Left lung (tissue), 4 donors: ENCODE measurements at regions not wholly inside any gene's neighbourhood (a gene's known extent, or its start where the extent isn't known, plus 50 kb on each side); places are given as distances from the start of the nearest gene placed in this dataset.
"Not testable (repeated sequence)": the region's sequence is repeated elsewhere in the genome, so short reads cannot be mapped to it uniquely, and the experiment has no call there.

Experiments used
- ATAC-seq: fragments of 200-7000 bp; cut with Tn5 transposase; one replicate; pipeline ENCODE4 v1.9.1; 2020; ENCODE audit warnings: moderate library complexity
- DNase-seq, 4 donors: peaks; one replicate each; pipeline ENCODE4 v3.0.0-alpha.2; 2013 to 2020
- H3K27ac ChIP-seq, 2 donors: fragments of 200-600 bp; sonication (generic) in 1 of 2; one replicate each; pipeline versions ENCODE4 v1.5.0 to v1.8.0; 2020 to 2021
- H3K27me3 ChIP-seq, 2 donors: fragments of 200-600 bp; sonication (generic) in 1 of 2; one replicate each; pipeline versions ENCODE4 v1.5.0 to v1.8.0; 2020 to 2021
- H3K36me3 ChIP-seq, 2 donors: fragments of 200-600 bp; sonication (generic) in 1 of 2; one replicate each; pipeline versions ENCODE4 v1.5.0 to v1.8.0; 2020 to 2021
- H3K4me1 ChIP-seq, 2 donors: fragments of 200-600 bp; one replicate each; pipeline ENCODE4 v1.8.0; 2021
- H3K4me3 ChIP-seq, 2 donors: fragments of 200-600 bp; sonication (generic) in 1 of 2; one replicate each; pipeline versions ENCODE4 v1.5.0 to v1.8.0; 2020 to 2021; ENCODE audit warnings: mild to moderate bottlenecking in 1 of 2
- H3K9me3 ChIP-seq, 2 donors: fragments of 200-600 bp; sonication (generic) in 1 of 2; one replicate each; pipeline versions ENCODE4 v1.5.0 to v1.8.0; 2020 to 2021
- CTCF ChIP-seq, 2 donors: fragments of 200-600 bp; sonication (generic) in 1 of 2; IDR thresholded peaks; one replicate each; pipeline versions ENCODE4 v1.5.0 to v1.8.0; 2021; ENCODE audit warnings: antibody characterized with exemption in 2 of 2
- intact Hi-C, 2 donors: fragments of 100-400 bp; cut with DNase I; formaldehyde crosslinking; loops; one replicate each; pipeline versions ENCODE4 v1.11.2 to v1.14.2; 2022
- donor health status: DM: no; HTN: yes; CAD: no.
- donor health status: DM: no; HTN: no; CAD: no.

DNA sequence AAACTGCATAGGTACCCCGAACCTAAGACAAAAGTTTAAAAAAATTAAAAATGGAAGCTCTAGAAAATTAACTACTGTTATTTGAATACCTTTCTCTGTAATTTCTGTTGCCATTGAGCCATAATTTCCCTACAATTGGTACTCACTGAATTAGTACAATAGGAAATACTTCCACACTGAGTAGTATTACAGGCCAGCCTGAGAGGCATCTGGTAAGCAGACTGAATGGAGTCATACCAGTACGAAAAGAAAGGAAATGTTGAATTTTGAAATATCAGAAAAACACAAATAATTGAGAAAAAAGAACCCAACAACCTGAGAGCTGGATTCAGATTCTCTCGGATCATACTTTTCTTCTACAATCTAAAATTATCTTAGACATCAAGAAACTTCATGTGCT is 791.3 kb downstream of the TENT5A start:
- TF ChIP-seq CTCF (IDR thresholded peaks at IDR 0.05), result no peak
- no peaks in the 10 kb centered on the region for H3K27me3 ChIP-seq
- no peak for ATAC-seq
- no peak for DNase-seq
- no peaks in the 10 kb centered on the region for H3K4me1 ChIP-seq
- no peak overlapping the region for H3K4me3 ChIP-seq
- no peaks in the 10 kb centered on the region for H3K9me3 ChIP-seq
- H3K36me3 ChIP-seq, result no peaks in the 10 kb centered on the region
- H3K27ac ChIP-seq, result no peak overlapping the region
- intact Hi-C loops, result no loop called here

- no peaks in the 10 kb centered on the region for H3K36me3 ChIP-seq
- no peaks in the 10 kb centered on the region for H3K4me1 ChIP-seq
- intact Hi-C loops, result no loop called here
- no peak overlapping the region for H3K4me3 ChIP-seq
- H3K27me3 ChIP-seq, result no peaks in the 10 kb centered on the region
- no peaks in the 10 kb centered on the region for H3K9me3 ChIP-seq
- H3K27ac ChIP-seq, result no peak overlapping the region
- no peak for TF ChIP-seq CTCF (IDR thresholded peaks at IDR 0.05)
- ATAC-seq (no peak), DNase-seq (no peak)
Measured at GRCh38 chr6:80959034-80959433, 793.4 kb downstream of the TENT5A start.

- no peak overlapping the region for H3K27ac ChIP-seq
- intact Hi-C loops, result no loop called here
- H3K4me3 ChIP-seq, result no peak overlapping the region
- ATAC-seq (no peak), DNase-seq (no peak)
- no peak for TF ChIP-seq CTCF (IDR thresholded peaks at IDR 0.05)
- H3K27me3 ChIP-seq, result no peaks in the 10 kb centered on the region
- no peaks in the 10 kb centered on the region for H3K36me3 ChIP-seq
- H3K4me1 ChIP-seq, result no peaks in the 10 kb centered on the region
- no peaks in the 10 kb centered on the region for H3K9me3 ChIP-seq
Measured at GRCh38 chr6:80956898-80957297, 795.6 kb downstream of the TENT5A start.

DNA sequence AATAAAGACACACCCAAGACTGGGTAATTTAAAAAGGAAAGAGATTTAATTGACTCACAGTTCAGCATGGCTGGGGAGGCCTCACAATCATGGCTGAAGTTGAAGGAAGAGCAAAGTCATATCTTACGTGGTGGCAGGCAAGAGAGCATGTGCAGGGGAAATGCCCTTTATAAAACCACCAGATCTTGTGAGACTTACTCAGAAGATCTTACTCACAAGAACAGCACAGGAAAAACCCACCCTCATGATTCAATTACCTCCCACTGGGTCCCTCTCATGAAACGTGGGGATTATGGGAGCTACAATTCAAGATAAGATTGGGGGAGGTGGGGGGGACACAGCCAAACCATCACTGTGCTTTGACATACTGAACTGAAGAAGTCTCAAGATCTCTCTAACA is 800.0 kb downstream of the TENT5A start:
- H3K4me1 ChIP-seq, H3K9me3 ChIP-seq, H3K36me3 ChIP-seq, H3K4me3 ChIP-seq, intact Hi-C loops, H3K27ac ChIP-seq, ATAC-seq, H3K27me3 ChIP-seq, DNase-seq: not testable (repeated sequence)

- no peak for ATAC-seq
- no peak overlapping the region for H3K4me3 ChIP-seq
- H3K27me3 ChIP-seq, result no peaks in the 10 kb centered on the region
- no peaks in the 10 kb centered on the region for H3K36me3 ChIP-seq
- TF ChIP-seq CTCF (IDR thresholded peaks at IDR 0.05), result no peak
- H3K27ac ChIP-seq, result no peak overlapping the region
- H3K9me3 ChIP-seq, result no peaks in the 10 kb centered on the region
- no peak for DNase-seq
- intact Hi-C loops, result no loop called here
- H3K4me1 ChIP-seq, result no peaks in the 10 kb centered on the region
Measured at GRCh38 chr6:80946402-80946801, 806.1 kb downstream of the TENT5A start.

DNA sequence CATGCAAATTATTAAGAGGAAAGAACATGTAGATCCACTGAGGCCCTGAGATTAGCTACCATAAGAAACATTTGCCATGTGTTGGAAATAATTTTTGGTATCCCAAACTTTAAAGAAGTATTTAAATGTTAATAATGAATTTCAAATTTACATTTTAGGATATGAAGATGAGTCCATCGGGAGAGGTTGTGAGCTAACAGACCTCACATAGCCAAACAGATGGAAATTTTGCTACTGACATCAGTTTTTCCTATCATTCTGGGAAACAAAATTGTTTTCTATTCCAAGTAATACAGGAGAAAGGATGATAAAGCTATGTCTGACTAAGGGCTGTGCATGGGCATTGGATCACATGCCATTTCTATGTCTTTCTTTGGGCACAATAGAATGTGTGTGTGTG is 809.6 kb downstream of the TENT5A start:
- no peak for DNase-seq
- no peaks in the 10 kb centered on the region for H3K36me3 ChIP-seq
- H3K4me3 ChIP-seq, result no peak overlapping the region
- no peaks in the 10 kb centered on the region for H3K4me1 ChIP-seq
- H3K27me3 ChIP-seq, result no peaks in the 10 kb centered on the region
- H3K27ac ChIP-seq, result no peak overlapping the region
- no peaks in the 10 kb centered on the region for H3K9me3 ChIP-seq
- TF ChIP-seq CTCF (IDR thresholded peaks at IDR 0.05), result no peak
- intact Hi-C loops, result no loop called here
- ATAC-seq, result no peak
